Sigmoid colon (tissue), 6 donors: ENCODE measurements at regions not wholly inside any gene's neighbourhood (a gene's known extent, or its start where the extent isn't known, plus 50 kb on each side); places are given as distances from the start of the nearest gene placed in this dataset.

Source experiments
- DNase-seq: peaks from one replicate; pipeline ENCODE4 v3.0.0-alpha.2; 2019
- H3K27ac ChIP-seq, 4 donors: fragments of 200-600 bp; sonication (generic); one replicate each; pipeline ENCODE4 v1.5.1; 2016 to 2019; ENCODE audit warnings: mild to moderate bottlenecking in 1 of 4
- H3K27me3 ChIP-seq, 3 donors: fragments of 200-600 bp; sonication (generic); one replicate each; pipeline ENCODE4 v1.5.1; 2019; ENCODE audit warnings: mild to moderate bottlenecking in 1 of 3
- H3K36me3 ChIP-seq, 4 donors: fragments of 200-600 bp; sonication (generic); one replicate each; pipeline ENCODE4 v1.5.1; 2016 to 2019
- H3K4me1 ChIP-seq, 4 donors: fragments of 200-600 bp; sonication (generic); one replicate each; pipeline ENCODE4 v1.5.1; 2017 to 2019
- H3K4me3 ChIP-seq, 4 donors: fragments of 200-600 bp; sonication (generic); one replicate each; pipeline ENCODE4 v1.5.1; 2017 to 2019; ENCODE audit warnings: mild to moderate bottlenecking in 2 of 4, moderate library complexity in 1 of 4
- H3K9me3 ChIP-seq, 4 donors: fragments of 200-600 bp in 3 of 4; sonication (generic) in 3 of 4; one replicate each; pipeline versions ENCODE4 v1.5.1 to v1.6.1; 2013 to 2019
- EP300 ChIP-seq, 4 donors: sonication (generic); formaldehyde crosslinking; IDR thresholded peaks; one replicate each; pipeline ENCODE4 v1.6.1; 2017; ENCODE audit warnings: antibody characterized with exemption in 4 of 4
- POLR2A ChIP-seq, 2 donors: fragments of 450-650 bp; IDR thresholded peaks; one replicate each; pipeline ENCODE4 v1.6.1; 2016; ENCODE audit warnings: antibody characterized with exemption in 2 of 2, mild to moderate bottlenecking in 2 of 2, moderate library complexity in 2 of 2
- POLR2AphosphoS5 ChIP-seq, 4 donors: sonication (generic); formaldehyde crosslinking; IDR thresholded peaks; one replicate each; pipeline ENCODE4 v1.6.1; 2017; ENCODE audit warnings: antibody characterized with exemption in 4 of 4
- WGBS, 2 donors: extraction: QIAGEN DNeasy Blood & Tissue Kit; methylation state at CpG; one replicate each; pipeline ENCODE4 v1.1.7; 2013; 5-methylcytosine and 5-hydroxymethylcytosine counted together
- intact Hi-C: fragments of 100-400 bp; cut with DNase I; formaldehyde crosslinking; loops from one replicate; pipeline ENCODE4 v1.15.1; 2023
- TF ChIP-seq, protein P1 (sequence below), 4 experiments: fragments of 450-650 bp in 3 of 4; fragments of 200-600 bp in 1 of 4; IDR thresholded peaks; one replicate each; pipeline ENCODE4 v1.5.1; 2016 to 2019; ENCODE audit warnings: antibody characterized with exemption in 4 of 4, mild to moderate bottlenecking in 3 of 4, moderate library complexity in 2 of 4
- donor health status: healthy with polysubstance abuse.
- donor health status: healthy.

GRCh38 chr6:26302941-26303559 is 61.9 kb upstream of the BTN3A2 start:
- TF ChIP-seq POLR2A (IDR thresholded peaks at IDR 0.05), result no peak
- TF ChIP-seq EP300 (IDR thresholded peaks at IDR 0.05), result no peak
- TF ChIP-seq, protein P1, sequence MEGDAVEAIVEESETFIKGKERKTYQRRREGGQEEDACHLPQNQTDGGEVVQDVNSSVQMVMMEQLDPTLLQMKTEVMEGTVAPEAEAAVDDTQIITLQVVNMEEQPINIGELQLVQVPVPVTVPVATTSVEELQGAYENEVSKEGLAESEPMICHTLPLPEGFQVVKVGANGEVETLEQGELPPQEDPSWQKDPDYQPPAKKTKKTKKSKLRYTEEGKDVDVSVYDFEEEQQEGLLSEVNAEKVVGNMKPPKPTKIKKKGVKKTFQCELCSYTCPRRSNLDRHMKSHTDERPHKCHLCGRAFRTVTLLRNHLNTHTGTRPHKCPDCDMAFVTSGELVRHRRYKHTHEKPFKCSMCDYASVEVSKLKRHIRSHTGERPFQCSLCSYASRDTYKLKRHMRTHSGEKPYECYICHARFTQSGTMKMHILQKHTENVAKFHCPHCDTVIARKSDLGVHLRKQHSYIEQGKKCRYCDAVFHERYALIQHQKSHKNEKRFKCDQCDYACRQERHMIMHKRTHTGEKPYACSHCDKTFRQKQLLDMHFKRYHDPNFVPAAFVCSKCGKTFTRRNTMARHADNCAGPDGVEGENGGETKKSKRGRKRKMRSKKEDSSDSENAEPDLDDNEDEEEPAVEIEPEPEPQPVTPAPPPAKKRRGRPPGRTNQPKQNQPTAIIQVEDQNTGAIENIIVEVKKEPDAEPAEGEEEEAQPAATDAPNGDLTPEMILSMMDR (IDR thresholded peaks at IDR 0.05), result no peak
- TF ChIP-seq POLR2AphosphoS5 (IDR thresholded peaks at IDR 0.05), result no peak
- H3K4me1 ChIP-seq, result peaks cover 0 to 4% (median 0%) of the 10 kb centered on the region in 4 donors
- H3K4me3 ChIP-seq, result no peak overlapping the region
- WGBS, 2 donors, result 98% methylated on average over 1 of the region's 1 CpG
- no peaks in the 10 kb centered on the region for H3K36me3 ChIP-seq
- no peak for DNase-seq
- intact Hi-C loops, result no loop called here
- no peak overlapping the region for H3K27ac ChIP-seq
- H3K9me3 ChIP-seq, result no peaks in the 10 kb centered on the region
- no peaks in the 10 kb centered on the region for H3K27me3 ChIP-seq

DNA sequence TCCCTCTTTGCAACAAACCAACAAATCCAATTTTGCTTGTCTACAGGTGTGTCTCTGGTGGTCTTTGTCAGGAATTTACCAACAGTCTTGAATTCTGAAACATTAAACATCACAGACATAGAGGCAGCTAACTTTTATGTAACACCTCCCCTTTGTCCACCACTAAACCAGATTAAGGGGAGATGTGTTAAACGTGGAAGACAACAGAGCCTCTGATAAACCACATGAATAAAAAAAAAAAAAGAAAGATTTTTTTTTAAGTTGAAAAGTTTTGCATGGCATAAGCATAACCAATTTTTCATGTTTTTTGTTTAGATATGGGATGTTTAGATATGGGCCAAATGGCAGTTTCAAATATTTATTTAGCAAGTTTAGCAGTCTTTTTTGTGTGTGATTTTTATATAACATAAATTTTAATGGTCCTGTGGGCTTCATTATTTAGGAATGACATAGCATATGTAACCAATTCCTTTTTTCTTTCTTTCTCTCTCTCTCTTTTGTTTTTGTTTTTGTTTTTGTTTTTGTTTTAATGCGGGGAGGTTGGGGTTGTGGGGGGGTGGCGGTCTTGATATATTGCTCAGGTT is 60.7 kb upstream of the BTN3A2 start:
- TF ChIP-seq, protein P1 (IDR thresholded peaks at IDR 0.05), result no peak
- TF ChIP-seq POLR2AphosphoS5 (IDR thresholded peaks at IDR 0.05) (no peak), EP300 (IDR thresholded peaks at IDR 0.05) (no peak), POLR2A (IDR thresholded peaks at IDR 0.05) (no peak)
- H3K36me3 ChIP-seq, result no peaks in the 10 kb centered on the region
- 46 to 55% methylated on average over 3 of the region's 3 CpGs for WGBS, 2 donors
- intact Hi-C loops, result no loop called here
- no peaks in the 10 kb centered on the region for H3K9me3 ChIP-seq
- H3K27me3 ChIP-seq, result no peaks in the 10 kb centered on the region
- peak overlapping the region in 3 of 4 donors; percentile 30 to 56 (median 44) for H3K4me3 ChIP-seq
- DNase-seq, result no peak
- H3K27ac ChIP-seq, result peak overlapping the region in 2 of 4 donors; percentile 79 to 84
- H3K4me1 ChIP-seq, result peaks cover 0 to 4% (median 0%) of the 10 kb centered on the region in 4 donors

GRCh38 chr6:26304797-26305640 is 60.0 kb upstream of the BTN3A2 start:
- WGBS, 2 donors, result 15 to 36% methylated on average over 29 of the region's 29 CpGs
- no peaks in the 10 kb centered on the region for H3K9me3 ChIP-seq
- H3K4me3 ChIP-seq, result peak overlapping the region; percentile 19 to 56 (median 37)
- TF ChIP-seq POLR2AphosphoS5 (IDR thresholded peaks at IDR 0.05), result peak in 1 of 4 donors; percentile 20
- no peak for TF ChIP-seq POLR2A (IDR thresholded peaks at IDR 0.05)
- peak; percentile 84 for DNase-seq
- peaks cover 0 to 4% (median 0%) of the 10 kb centered on the region in 4 donors for H3K4me1 ChIP-seq
- intact Hi-C loops, result no loop called here
- no peaks in the 10 kb centered on the region for H3K27me3 ChIP-seq
- no peaks in the 10 kb centered on the region for H3K36me3 ChIP-seq
- H3K27ac ChIP-seq, result peak overlapping the region; percentile 64 to 84 (median 74)

DNA sequence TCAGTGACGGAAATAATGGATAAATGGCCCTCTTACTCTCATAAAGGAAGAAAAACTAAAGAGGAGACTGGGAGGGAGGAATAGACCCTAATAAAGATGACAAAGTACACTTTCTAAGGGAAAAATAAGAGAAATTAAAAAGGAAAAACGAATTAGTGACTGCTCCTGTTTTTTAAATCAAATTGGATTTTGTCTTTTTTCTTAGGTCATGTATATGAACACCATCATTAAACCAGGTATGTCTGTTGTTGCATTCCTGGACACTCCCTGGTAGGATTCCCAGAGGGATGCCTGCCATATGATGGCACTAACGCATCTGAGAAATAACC is 59.4 kb upstream of the BTN3A2 start:
- Histone ChIP-seq H3K4me1 (peaks cover 0 to 4% (median 0%) of the 10 kb centered on the region in 4 donors), H3K27ac (peak overlapping the region in 3 of 4 donors; percentile 68 to 84 (median 79)), H3K36me3 (no peaks in the 10 kb centered on the region), H3K27me3 (no peaks in the 10 kb centered on the region), H3K9me3 (no peaks in the 10 kb centered on the region), H3K4me3 (peak overlapping the region in 2 of 4 donors; percentile 44 to 56)
- intact Hi-C loops, result no loop called here
- TF ChIP-seq POLR2A (IDR thresholded peaks at IDR 0.05) (no peak), EP300 (IDR thresholded peaks at IDR 0.05) (no peak), POLR2AphosphoS5 (IDR thresholded peaks at IDR 0.05) (no peak)
- TF ChIP-seq, protein P1 (IDR thresholded peaks at IDR 0.05), result no peak
- WGBS, 2 donors, result 53 to 62% methylated on average over 3 of the region's 3 CpGs
- no peak for DNase-seq

DNA sequence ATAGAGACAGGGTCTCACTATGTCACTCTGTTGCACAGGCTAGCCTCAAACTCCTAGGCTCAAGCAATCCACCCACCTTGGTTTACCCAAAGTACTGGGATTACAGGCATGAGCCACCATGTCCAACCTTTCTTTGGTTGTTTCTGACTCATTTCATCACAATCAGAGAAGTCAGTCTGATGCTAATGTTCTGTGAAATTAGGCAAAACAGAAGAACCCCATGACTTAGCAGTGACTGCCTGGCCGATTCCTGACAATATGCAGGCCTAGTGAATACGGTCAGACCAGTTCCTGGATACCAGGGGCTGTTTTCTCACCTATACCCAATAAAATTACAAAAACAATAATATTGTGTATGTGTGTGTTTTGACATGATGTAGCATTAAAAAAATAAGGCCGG is 58.8 kb upstream of the BTN3A2 start:
- Histone ChIP-seq H3K36me3 (no peaks in the 10 kb centered on the region), H3K27ac (no peak overlapping the region), H3K4me3 (no peak overlapping the region), H3K9me3 (no peaks in the 10 kb centered on the region), H3K27me3 (no peaks in the 10 kb centered on the region), H3K4me1 (peaks cover 0 to 4% (median 0%) of the 10 kb centered on the region in 4 donors)
- 89 to 92% methylated on average over 3 of the region's 3 CpGs for WGBS, 2 donors
- TF ChIP-seq POLR2AphosphoS5 (IDR thresholded peaks at IDR 0.05), result no peak
- TF ChIP-seq POLR2A (IDR thresholded peaks at IDR 0.05), result no peak
- TF ChIP-seq, protein P1 (IDR thresholded peaks at IDR 0.05), result no peak
- TF ChIP-seq EP300 (IDR thresholded peaks at IDR 0.05), result no peak
- intact Hi-C loops, result no loop called here
- DNase-seq, result no peak
